MM.1S (cell line): ENCODE measurements at regions not wholly inside any gene's neighbourhood (a gene's known extent, or its start where the extent isn't known, plus 50 kb on each side); places are given as distances from the start of the nearest gene placed in this dataset.
"Not testable (repeated sequence)": the region's sequence is repeated elsewhere in the genome, so short reads cannot be mapped to it uniquely, and the experiment has no call there.

ENCODE experiments used
- DNase-seq: peaks from one replicate; pipeline ENCODE4 v3.0.0-alpha.2; 2015
- H2AFZ ChIP-seq: fragments of 300-600 bp; sonication (generic); 2 replicates; pipeline ENCODE4 v1.6.0; 2016; ENCODE audit warnings: antibody characterized with exemption, low read length
- H3F3A ChIP-seq: fragments of 300-600 bp; sonication (generic); 2 replicates; pipeline ENCODE4 v1.6.1; 2016; ENCODE audit warnings: mild to moderate bottlenecking, antibody characterized with exemption, low read length, moderate library complexity, mixed read lengths; ENCODE audit not compliant: insufficient read depth
- H3K27ac ChIP-seq: fragments of 300-600 bp; sonication (generic); 2 replicates; pipeline ENCODE4 v1.5.1; 2016; ENCODE audit warnings: mild to moderate bottlenecking, low read length
- H3K27me3 ChIP-seq: fragments of 300-600 bp; sonication (generic); replicated peaks from 2 replicates; pipeline ENCODE4 v1.6.0; 2016; ENCODE audit warnings: low read length; ENCODE audit not compliant: insufficient read depth
- H3K36me3 ChIP-seq: fragments of 300-600 bp; sonication (generic); replicated peaks from 2 replicates; pipeline ENCODE4 v1.6.1; 2016; ENCODE audit warnings: mild to moderate bottlenecking, low read length, mixed read lengths; ENCODE audit not compliant: insufficient read depth
- H3K4me1 ChIP-seq: fragments of 300-600 bp; sonication (generic); 2 replicates; pipeline ENCODE4 v1.6.1; 2016; ENCODE audit warnings: low read length, mixed read lengths
- H3K4me2 ChIP-seq: fragments of 300-600 bp; sonication (generic); 2 replicates; pipeline ENCODE4 v1.6.0; 2016; ENCODE audit warnings: low read depth, low read length
- H3K4me3 ChIP-seq: fragments of 300-600 bp; sonication (generic); 2 replicates; pipeline ENCODE4 v1.5.1; 2016; ENCODE audit warnings: low read length, mixed read lengths
- H3K79me2 ChIP-seq: fragments of 300-600 bp; sonication (generic); 2 replicates; pipeline ENCODE4 v1.6.1; 2016; ENCODE audit warnings: mixed run types, low read length, mixed read lengths
- H3K9ac ChIP-seq: fragments of 300-600 bp; sonication (generic); 2 replicates; pipeline ENCODE4 v1.6.1; 2016; ENCODE audit warnings: low read length, mixed read lengths
- H3K9me2 ChIP-seq: fragments of 300-600 bp; sonication (generic); replicated peaks from 2 replicates; pipeline ENCODE4 v1.6.1; 2016; ENCODE audit warnings: mild to moderate bottlenecking, low read length, mixed read lengths; ENCODE audit not compliant: insufficient read depth
- H3K9me3 ChIP-seq: fragments of 300-600 bp; sonication (generic); replicated peaks from 2 replicates; pipeline ENCODE4 v1.6.1; 2016; ENCODE audit warnings: mild to moderate bottlenecking, low read length, mixed read lengths; ENCODE audit not compliant: insufficient read depth
- H4K20me1 ChIP-seq: fragments of 300-600 bp; sonication (generic); 2 replicates; pipeline ENCODE4 v1.6.1; 2016; ENCODE audit warnings: mild to moderate bottlenecking, low read length, moderate library complexity, mixed read lengths; ENCODE audit not compliant: insufficient read depth

DNA sequence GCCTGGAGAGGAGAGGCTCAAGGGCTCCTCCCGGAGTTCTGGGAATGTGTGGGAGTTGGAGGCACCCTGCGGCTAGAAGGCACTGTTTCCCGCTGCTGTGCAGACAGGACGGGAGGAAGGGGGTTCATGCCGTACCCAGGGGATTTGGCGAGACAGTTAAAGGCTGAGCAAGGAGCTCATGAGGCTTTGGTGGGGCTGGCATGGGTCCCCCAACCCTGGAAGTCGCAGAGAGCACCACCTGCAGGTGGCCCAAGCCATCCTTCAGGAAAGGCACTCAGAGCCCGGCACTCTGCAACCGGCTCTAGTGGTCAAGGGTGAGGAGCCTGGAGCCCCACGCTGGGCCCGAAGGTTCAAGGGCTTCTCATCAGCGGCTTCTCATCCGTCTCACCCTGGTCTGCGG is 138.2 kb downstream of the NPIPB11 start:
- H4K20me1 ChIP-seq, H3K79me2 ChIP-seq, H3K4me1 ChIP-seq, H3K27me3 ChIP-seq, H3K36me3 ChIP-seq, H2AFZ ChIP-seq, H3K4me2 ChIP-seq, DNase-seq, H3K4me3 ChIP-seq, H3K9me2 ChIP-seq, H3K9ac ChIP-seq, H3K9me3 ChIP-seq, H3K27ac ChIP-seq, H3F3A ChIP-seq: not testable (repeated sequence)

DNA sequence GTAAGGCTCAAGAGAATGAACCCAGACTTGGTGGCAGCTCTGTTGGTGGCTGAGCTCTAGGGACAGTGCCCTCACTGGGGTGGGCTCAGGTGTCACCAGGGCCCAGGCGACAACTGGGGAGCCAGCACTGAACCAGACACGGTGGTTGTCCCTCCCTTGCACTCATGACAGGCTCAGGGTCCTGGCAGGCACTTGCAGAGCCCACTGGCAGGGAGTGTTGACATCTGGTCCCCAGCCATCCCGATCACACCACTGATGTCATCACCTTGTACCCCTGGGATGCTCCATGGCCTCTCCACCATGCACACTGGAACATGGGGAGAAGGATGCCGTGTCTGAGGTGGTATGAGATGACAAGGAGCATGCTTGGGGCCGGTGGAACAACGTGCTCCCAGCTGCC is 138.6 kb downstream of the NPIPB11 start:
- H3K4me3 ChIP-seq, H3K4me2 ChIP-seq, H3K36me3 ChIP-seq, H3K27ac ChIP-seq, H3K9me3 ChIP-seq, DNase-seq, H2AFZ ChIP-seq, H3K79me2 ChIP-seq, H3K9ac ChIP-seq, H3K27me3 ChIP-seq, H4K20me1 ChIP-seq, H3K9me2 ChIP-seq, H3K4me1 ChIP-seq, H3F3A ChIP-seq: not testable (repeated sequence)

DNA sequence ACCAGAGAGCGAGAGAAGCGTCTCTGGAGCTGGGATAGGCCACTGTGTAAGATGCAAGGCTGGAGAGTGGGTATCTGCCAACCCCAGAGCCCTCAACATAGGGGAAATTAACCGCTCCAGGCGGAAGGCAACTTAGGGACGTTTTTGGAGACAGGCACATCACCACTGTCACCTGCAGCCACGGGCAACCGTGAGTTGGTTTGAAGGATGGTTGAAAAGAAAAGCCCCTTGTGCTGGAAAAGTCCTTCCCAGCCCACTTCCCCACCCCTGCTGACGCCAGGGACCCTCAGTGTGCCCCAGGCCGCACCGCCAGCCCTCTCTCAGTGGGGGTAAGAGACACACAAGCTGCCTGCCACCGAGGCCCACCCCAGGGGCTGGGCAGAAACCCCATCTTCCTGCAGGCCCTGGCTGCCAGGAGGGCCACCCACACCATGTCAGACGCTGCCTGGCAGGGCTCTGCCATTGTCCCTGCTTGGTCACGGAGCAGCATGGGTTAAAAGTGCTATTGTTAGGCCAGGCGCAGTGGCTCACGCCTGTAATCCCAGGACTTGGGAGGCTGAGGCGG is 139.4 kb downstream of the NPIPB11 start:
- not testable (repeated sequence) for H3K9me2 ChIP-seq, H3K4me1 ChIP-seq, H3K36me3 ChIP-seq, H3K27ac ChIP-seq, DNase-seq, H3K79me2 ChIP-seq, H3K9ac ChIP-seq, H3K9me3 ChIP-seq, H3K4me2 ChIP-seq, H3K27me3 ChIP-seq, H3F3A ChIP-seq, H2AFZ ChIP-seq, H4K20me1 ChIP-seq, H3K4me3 ChIP-seq

DNA sequence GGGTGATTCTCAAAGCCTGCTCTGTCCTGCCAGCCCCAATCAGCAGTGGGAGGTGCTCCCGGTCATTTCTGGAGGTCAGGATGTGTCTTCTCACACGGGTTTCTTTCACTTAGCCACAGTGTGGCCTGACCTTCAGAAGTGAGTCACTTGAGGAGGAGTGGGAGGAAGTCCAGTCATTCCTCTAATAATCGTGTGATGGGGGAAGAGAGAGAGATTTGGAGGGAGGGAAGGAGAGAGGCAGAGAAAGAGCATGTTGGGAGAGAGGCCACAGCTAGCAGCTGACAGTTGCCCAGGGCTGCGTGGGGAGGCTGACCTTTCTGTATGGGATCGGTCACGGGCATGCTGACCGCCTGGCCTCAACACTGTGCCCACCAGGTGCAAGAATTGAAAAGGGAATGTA is 139.9 kb downstream of the NPIPB11 start:
- H2AFZ ChIP-seq, H3K4me1 ChIP-seq, H3K9ac ChIP-seq, H3K27ac ChIP-seq, H3K36me3 ChIP-seq, H3K27me3 ChIP-seq, H4K20me1 ChIP-seq, H3K79me2 ChIP-seq, H3K9me3 ChIP-seq, H3K9me2 ChIP-seq, H3K4me3 ChIP-seq, DNase-seq, H3F3A ChIP-seq, H3K4me2 ChIP-seq: not testable (repeated sequence)

DNA sequence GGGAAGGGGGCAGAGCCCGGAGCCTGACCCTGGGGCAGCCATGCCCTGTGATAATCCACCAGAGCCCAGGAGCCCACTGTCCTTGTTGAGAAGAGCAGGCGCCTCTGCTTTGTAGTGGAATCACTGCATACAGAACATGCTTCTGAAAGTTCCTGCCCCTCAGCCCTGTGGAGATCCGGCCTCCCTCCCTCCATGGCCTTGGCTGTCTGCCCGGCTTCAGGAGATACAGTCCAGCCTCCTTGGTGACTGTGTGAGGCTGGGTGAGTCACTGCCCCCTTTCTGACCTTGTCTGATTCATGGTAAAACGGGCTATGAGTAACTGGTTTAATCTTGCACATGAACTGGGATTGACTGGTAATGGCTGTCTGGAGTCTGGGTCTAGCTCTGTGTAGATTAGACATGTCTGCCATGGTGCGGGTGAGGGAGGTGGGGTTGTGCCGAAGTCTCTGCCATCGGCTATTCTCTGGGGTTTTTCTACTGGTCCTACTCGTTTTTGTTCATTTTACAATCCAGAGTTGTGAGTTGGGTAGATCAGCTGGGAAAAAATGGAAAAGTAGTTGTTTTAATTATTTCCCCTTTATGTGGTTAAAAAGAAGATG is 141.2 kb downstream of the NPIPB11 start:
- not testable (repeated sequence) for H3K9ac ChIP-seq, H3K27me3 ChIP-seq

DNA sequence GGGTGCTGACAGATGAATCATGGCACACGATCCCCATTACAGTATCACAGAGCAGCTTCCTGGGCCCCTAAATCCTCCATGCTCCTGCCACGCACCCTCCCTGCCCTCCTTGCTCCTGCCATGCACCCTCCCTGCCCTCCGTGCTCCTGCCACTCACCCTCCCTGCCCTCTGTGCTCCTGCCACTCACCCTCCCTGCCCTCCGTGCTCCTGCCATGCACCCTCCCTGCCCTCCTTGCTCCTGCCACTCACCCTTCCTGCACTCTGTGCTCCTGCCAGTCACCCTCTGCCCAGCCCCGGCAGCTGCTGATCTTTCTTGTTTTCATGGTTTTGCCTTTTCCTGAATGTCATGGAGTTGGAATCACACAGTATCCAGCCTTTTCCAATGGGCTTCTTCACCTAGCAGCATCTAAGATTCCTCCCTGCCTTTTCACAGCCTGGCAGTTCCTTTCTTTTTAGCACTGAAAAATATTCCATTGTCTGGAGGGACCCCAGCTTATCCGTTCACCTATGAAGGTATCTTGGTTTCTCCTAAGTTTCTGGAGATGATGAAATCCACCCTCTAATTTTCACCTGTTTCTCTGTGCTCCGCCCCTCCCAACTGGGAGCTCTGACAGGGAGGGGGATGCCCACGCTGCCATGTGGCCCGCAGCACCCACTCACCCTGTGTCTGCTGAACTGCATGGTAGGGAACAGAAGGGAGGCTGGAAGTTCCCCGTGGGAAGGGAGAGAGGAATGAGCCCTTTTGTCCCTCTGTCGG is 142.3 kb downstream of the NPIPB11 start:
- not testable (repeated sequence) for H3K27ac ChIP-seq

More for the DNA sequence above, 141.2 kb downstream of the NPIPB11 start:
- H2AFZ ChIP-seq, H3K36me3 ChIP-seq, DNase-seq, H3K9me3 ChIP-seq, H4K20me1 ChIP-seq, H3K4me2 ChIP-seq, H3K79me2 ChIP-seq, H3K4me1 ChIP-seq, H3F3A ChIP-seq, H3K4me3 ChIP-seq, H3K27ac ChIP-seq, H3K9me2 ChIP-seq: not testable (repeated sequence)

DNA sequence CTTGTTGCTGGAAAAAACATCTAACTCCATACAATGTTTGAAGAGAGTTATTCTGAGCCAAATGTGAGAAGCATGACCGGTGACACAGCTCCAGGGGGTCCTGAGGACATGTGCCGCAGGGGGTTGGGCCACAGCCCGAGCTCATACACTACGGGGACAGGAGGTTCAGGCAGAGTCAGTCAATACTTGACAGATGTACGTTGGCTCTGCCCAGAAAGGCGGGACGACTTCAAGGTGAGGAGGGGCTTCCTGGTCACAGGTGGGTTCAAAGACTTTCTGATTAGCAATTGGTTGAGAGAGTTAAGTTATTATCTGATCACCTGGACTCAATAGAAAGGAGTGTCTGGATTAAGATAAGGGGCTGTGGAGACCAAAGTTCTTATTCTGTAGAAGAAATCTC is 143.8 kb downstream of the NPIPB11 start:
- H3K4me1 ChIP-seq, H2AFZ ChIP-seq, H3K9me3 ChIP-seq, H3F3A ChIP-seq, H3K79me2 ChIP-seq, H4K20me1 ChIP-seq, DNase-seq, H3K9ac ChIP-seq, H3K36me3 ChIP-seq, H3K9me2 ChIP-seq, H3K4me3 ChIP-seq, H3K27me3 ChIP-seq, H3K4me2 ChIP-seq, H3K27ac ChIP-seq: not testable (repeated sequence)

More for the DNA sequence above, 142.3 kb downstream of the NPIPB11 start:
- H3K9ac ChIP-seq, H3K79me2 ChIP-seq, H3F3A ChIP-seq, H3K36me3 ChIP-seq, H3K4me3 ChIP-seq, H3K4me2 ChIP-seq, H3K4me1 ChIP-seq, H3K9me2 ChIP-seq, H3K27me3 ChIP-seq, H4K20me1 ChIP-seq, H2AFZ ChIP-seq, H3K9me3 ChIP-seq, DNase-seq: not testable (repeated sequence)
